OCI-LY7 (cell line): ENCODE measurements at regions not wholly inside any gene's neighbourhood (a gene's known extent, or its start where the extent isn't known, plus 50 kb on each side); places are given as distances from the start of the nearest gene placed in this dataset.
"Not testable (repeated sequence)": the region's sequence is repeated elsewhere in the genome, so short reads cannot be mapped to it uniquely, and the experiment has no call there.

Experiments
- CTCF ChIP-seq: fragments of 200-600 bp; sonication (generic); conservative IDR thresholded peaks from 2 replicates; pipeline ENCODE4 v1.5.1; 2014; ENCODE audit warnings: mild to moderate bottlenecking, antibody characterized with exemption, low read length, moderate library complexity, mixed read lengths
- EZH2phosphoT487 ChIP-seq: fragments of 200-600 bp; sonication (generic); IDR thresholded peaks from 2 replicates; pipeline ENCODE4 v1.6.1; 2018; ENCODE audit warnings: low read depth, borderline replicate concordance, mild to moderate bottlenecking, mixed run types, antibody characterized with exemption, low read length, moderate library complexity, mixed read lengths

GRCh38 chr12:131411827-131412226 lies 299.1 kb upstream of the SFSWAP start:
- not testable (repeated sequence) for TF ChIP-seq CTCF, EZH2phosphoT487
